HepG2 (cell line): ENCODE measurements at regions not wholly inside any gene's neighbourhood (a gene's known extent, or its start where the extent isn't known, plus 50 kb on each side); places are given as distances from the start of the nearest gene placed in this dataset.

Experiments used
- EZH2 ChIP-seq: conservative IDR thresholded peaks from 2 replicates; pipeline ENCODE4 v1.6.1; 2012; ENCODE audit warnings: mild to moderate bottlenecking, low read depth, low read length, moderate library complexity
- NFIC ChIP-seq: IDR thresholded peaks from 2 replicates; pipeline ENCODE4 v1.6.1; 2012; ENCODE audit warnings: mild to moderate bottlenecking, low read length, inconsistent platforms
- NR2F1 ChIP-seq, 2 experiments: fragments of 450-650 bp in 1 of 2; formaldehyde crosslinking in 1 of 2; IDR thresholded peaks; 2 replicates each; pipeline versions ENCODE4 v1.5.0 to v1.6.1; 2016 to 2020; ENCODE audit warnings: mild to moderate bottlenecking in 1 of 2, missing compliant biosample characterization in 1 of 2, missing genetic modification reagents in 1 of 2, moderate library complexity in 1 of 2
- POLR2A ChIP-seq, 2 experiments: IDR thresholded peaks; 2 replicates each; pipeline ENCODE4 v1.6.1; 2011; ENCODE audit warnings: low read depth in 2 of 2, low read length in 2 of 2, mild to moderate bottlenecking in 1 of 2, moderate library complexity in 1 of 2; ENCODE audit not compliant: insufficient read depth in 1 of 2
- YEATS4 ChIP-seq: sonication (generic); formaldehyde crosslinking; IDR thresholded peaks from 2 replicates; pipeline ENCODE4 v1.4.0; 2020; ENCODE audit warnings: missing genetic modification reagents, borderline replicate concordance
- ZBTB1 ChIP-seq: sonication (generic); formaldehyde crosslinking; IDR thresholded peaks from 2 replicates; pipeline ENCODE4 v1.4.0; 2020; ENCODE audit warnings: missing genetic modification reagents, borderline replicate concordance
- ZNF674 ChIP-seq: sonication (generic); formaldehyde crosslinking; IDR thresholded peaks from 2 replicates; pipeline ENCODE4 v1.5.0; 2020; ENCODE audit warnings: low read depth, mild to moderate bottlenecking, missing genetic modification reagents
- ZNF766 ChIP-seq: sonication (generic); formaldehyde crosslinking; IDR thresholded peaks from 2 replicates; pipeline ENCODE4 v1.5.0; 2020; ENCODE audit warnings: missing genetic modification reagents, borderline replicate concordance
- TF ChIP-seq, protein P1 (sequence below): sonication (generic); formaldehyde crosslinking; IDR thresholded peaks from 2 replicates; pipeline ENCODE4 v1.5.0; 2020; ENCODE audit warnings: mild to moderate bottlenecking, missing genetic modification reagents, moderate library complexity
- TF ChIP-seq, protein P2 (sequence below): IDR thresholded peaks from 2 replicates; pipeline ENCODE4 v1.6.1; 2016; ENCODE audit warnings: missing compliant biosample characterization, missing genetic modification reagents, borderline replicate concordance
- TF ChIP-seq, protein P3 (sequence below), 2 experiments: sonication (generic) in 1 of 2; formaldehyde crosslinking in 1 of 2; IDR thresholded peaks; 2 replicates each; pipeline versions ENCODE4 v1.5.1 to v1.6.1; 2011 to 2020; ENCODE audit warnings: borderline replicate concordance in 1 of 2, low read depth in 1 of 2, low read length in 1 of 2, mild to moderate bottlenecking in 1 of 2, missing genetic modification reagents in 1 of 2, moderate library complexity in 1 of 2

DNA sequence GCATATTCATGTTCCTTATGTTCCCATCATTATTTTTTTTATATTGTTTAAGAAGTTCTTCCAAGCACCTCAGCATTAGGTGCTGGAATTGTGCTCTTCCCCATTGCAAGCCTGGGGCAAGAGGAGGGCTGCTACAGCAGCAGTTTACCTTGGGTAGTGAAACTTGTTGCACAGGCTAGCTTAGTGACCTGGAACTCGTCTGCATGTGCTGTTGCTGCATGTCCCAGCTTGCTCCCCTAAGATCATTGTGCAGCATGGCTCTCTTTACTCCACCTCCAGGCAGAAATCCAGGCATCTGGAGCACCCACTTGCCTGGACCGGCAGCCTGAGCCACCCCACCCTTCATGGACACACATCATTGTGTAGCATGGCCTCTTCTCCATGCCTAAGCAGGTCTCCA is 776.0 kb downstream of the GLUD2 start:
- TF ChIP-seq, protein P1, sequence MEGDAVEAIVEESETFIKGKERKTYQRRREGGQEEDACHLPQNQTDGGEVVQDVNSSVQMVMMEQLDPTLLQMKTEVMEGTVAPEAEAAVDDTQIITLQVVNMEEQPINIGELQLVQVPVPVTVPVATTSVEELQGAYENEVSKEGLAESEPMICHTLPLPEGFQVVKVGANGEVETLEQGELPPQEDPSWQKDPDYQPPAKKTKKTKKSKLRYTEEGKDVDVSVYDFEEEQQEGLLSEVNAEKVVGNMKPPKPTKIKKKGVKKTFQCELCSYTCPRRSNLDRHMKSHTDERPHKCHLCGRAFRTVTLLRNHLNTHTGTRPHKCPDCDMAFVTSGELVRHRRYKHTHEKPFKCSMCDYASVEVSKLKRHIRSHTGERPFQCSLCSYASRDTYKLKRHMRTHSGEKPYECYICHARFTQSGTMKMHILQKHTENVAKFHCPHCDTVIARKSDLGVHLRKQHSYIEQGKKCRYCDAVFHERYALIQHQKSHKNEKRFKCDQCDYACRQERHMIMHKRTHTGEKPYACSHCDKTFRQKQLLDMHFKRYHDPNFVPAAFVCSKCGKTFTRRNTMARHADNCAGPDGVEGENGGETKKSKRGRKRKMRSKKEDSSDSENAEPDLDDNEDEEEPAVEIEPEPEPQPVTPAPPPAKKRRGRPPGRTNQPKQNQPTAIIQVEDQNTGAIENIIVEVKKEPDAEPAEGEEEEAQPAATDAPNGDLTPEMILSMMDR = no peak
- no peak for TF ChIP-seq EZH2
- TF ChIP-seq ZBTB1 (CRISPR knock-in tag) = no peak
- TF ChIP-seq NFIC = no peak
- TF ChIP-seq YEATS4 = no peak
- TF ChIP-seq, protein P2, sequence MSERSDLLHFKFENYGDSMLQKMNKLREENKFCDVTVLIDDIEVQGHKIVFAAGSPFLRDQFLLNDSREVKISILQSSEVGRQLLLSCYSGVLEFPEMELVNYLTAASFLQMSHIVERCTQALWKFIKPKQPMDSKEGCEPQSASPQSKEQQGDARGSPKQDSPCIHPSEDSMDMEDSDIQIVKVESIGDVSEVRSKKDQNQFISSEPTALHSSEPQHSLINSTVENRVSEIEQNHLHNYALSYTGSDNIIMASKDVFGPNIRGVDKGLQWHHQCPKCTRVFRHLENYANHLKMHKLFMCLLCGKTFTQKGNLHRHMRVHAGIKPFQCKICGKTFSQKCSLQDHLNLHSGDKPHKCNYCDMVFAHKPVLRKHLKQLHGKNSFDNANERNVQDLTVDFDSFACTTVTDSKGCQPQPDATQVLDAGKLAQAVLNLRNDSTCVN (CRISPR knock-in tag) = no peak
- TF ChIP-seq ZNF766 (CRISPR knock-in tag) = no peak
- no peak for TF ChIP-seq ZNF674
- no peak for TF ChIP-seq NR2F1 (CRISPR knock-in tag; IDR thresholded peaks at IDR 0.05)
- TF ChIP-seq, protein P3, sequence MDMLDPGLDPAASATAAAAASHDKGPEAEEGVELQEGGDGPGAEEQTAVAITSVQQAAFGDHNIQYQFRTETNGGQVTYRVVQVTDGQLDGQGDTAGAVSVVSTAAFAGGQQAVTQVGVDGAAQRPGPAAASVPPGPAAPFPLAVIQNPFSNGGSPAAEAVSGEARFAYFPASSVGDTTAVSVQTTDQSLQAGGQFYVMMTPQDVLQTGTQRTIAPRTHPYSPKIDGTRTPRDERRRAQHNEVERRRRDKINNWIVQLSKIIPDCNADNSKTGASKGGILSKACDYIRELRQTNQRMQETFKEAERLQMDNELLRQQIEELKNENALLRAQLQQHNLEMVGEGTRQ (IDR thresholded peaks at IDR 0.05; ENCODE audit: low read depth, low read length) = no peak
- TF ChIP-seq, protein P3 (CRISPR knock-in tag; IDR thresholded peaks at IDR 0.05; ENCODE audit: borderline replicate concordance) = no peak
- no peak for TF ChIP-seq POLR2A (IDR thresholded peaks at IDR 0.05; ENCODE audit: insufficient read depth in 1 of 2, low read depth in 2 of 2, low read length in 2 of 2)
